ENCODE measurements at regions not wholly inside any gene's neighbourhood (a gene's known extent, or its start where the extent isn't known, plus 50 kb on each side); places are given as distances from the start of the nearest gene placed in this dataset.
"Not testable (repeated sequence)": the region's sequence is repeated elsewhere in the genome, so short reads cannot be mapped to it uniquely, and the experiment has no call there.

DNA sequence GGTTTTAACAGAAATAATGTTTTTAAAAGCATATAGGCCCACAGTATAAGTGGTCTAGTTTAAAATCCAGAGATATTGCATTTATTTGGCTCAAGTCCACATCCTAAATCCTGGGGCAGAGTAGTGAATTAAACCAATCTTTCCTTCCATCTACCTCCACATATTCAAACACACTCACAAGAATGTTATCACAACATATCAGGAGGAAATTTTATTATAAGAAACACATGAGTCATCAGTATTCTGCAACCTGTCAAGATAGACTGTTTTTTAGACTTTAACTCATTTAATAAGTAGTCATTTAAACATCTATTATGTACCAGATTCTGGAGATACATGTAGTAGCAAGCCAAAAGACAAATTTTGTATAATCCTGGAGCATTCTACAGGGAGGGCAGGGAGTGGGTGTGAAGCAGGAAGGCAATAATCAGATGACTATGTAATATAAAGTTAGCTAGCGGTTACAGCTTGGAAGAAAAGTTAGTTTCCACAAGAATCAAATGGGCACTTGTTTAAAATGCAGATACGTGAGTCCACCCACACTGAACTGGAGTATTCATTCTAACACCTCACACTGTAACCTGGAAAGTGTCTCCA is 187.3 kb upstream of the PIK3R1 start:
- no peak for DNase-seq (ENCODE audit: low read depth in 4 of 4, low spot score in 2 of 4)

GRCh38 chr5:68027519-68027918 is 188.0 kb upstream of the PIK3R1 start:
- peak in 2 of 4 donors; percentile 10 to 26 for DNase-seq (ENCODE audit: low read depth in 4 of 4, low spot score in 2 of 4)

- DNase-seq (ENCODE audit: low read depth in 4 of 4, low spot score in 2 of 4), result no peak
These were observed 189.3 kb upstream of the PIK3R1 start for GRCh38 chr5:68026092-68026885.

DNA sequence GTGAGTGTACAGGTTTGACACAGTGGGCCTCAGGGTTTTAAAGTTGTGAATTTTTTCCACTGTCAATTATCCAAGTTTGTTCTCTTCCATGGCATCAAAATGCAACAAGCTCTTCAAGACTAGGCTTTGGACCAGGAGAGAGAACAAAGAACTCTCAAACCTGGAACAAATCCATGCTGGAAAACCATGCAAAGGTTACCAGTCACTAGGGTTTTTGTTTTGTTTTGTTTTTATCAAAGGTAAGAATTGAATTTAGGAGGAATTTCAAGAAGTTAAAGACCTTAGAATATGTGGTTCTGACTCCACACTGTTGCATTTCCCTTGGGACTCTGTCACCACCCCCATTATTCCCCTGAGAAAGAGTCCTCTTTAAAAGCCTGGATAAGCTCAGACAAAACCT is 191.1 kb upstream of the PIK3R1 start:
- DNase-seq (ENCODE audit: low read depth in 4 of 4, low spot score in 2 of 4), result no peak

- no peak for DNase-seq (ENCODE audit: low read depth in 4 of 4, low spot score in 2 of 4)
These were observed 193.6 kb upstream of the PIK3R1 start for GRCh38 chr5:68021916-68022315.

DNA sequence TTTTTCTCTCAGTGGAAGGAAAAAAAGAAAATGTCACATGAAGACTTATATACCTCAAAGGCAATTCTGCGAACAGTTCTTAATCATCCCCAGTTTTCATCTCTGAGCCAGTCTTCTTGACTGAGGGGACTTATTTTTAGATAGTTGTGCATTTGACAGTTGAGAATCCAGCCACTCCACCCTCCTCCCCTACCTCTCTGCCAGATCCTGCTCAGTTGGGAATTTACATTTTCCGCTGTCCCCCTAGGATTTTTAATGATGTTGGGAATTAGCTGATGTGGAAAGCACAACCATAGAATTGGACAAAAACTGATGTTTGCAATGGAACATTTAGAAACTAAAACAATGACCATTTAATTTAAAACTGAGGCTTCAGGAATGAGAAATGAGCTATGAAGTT is 194.3 kb upstream of the PIK3R1 start:
- DNase-seq (ENCODE audit: low read depth in 4 of 4, low spot score in 2 of 4), result no peak

- DNase-seq (ENCODE audit: low read depth in 4 of 4, low spot score in 2 of 4), result not testable (repeated sequence)
These were observed 195.0 kb upstream of the PIK3R1 start for GRCh38 chr5:68020461-68020969.

DNA sequence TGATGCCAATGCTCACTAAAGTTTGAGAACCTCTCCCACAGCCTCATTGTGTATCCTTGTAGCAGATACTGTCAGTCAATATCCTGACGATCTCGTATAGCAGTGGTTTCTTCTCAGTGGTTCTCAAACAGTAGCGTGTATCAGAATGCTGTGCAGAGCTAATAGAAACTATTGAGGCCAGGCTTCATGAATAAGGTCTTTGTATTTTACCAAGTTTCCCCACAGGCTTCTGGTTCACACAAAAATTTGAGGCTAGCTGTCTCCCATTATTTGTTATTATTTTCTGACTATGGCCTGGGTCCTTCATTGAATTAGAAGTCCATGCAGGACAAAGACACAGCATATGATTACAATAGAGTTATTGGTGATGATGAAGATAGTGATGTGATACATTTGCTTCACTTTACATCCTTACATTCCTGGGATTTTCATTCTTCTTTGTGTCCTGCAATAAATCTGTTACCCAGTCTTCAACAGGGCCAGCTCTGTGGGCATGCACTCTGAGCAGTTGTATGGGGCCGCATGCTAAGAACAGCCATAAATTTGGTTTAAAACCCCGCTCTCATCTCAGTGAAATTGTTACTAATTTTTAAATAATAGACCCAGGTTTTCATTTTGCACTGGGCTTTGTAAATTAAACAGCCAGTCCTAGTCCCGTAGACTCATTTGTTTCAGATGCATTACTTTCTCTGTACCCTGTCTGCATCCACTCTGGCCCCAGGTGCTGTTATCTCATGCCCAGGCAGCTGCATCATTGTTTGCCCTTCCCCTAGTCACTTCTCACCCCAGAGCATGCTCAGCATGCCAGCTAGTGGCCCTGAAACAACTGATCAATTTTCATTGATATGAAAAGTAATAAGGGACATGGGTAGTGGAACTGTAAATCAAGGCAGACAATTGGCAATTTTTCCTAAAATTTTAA is 199.9 kb upstream of the PIK3R1 start:
- DNase-seq (ENCODE audit: low read depth in 4 of 4, low spot score in 2 of 4), result no peak

DNA sequence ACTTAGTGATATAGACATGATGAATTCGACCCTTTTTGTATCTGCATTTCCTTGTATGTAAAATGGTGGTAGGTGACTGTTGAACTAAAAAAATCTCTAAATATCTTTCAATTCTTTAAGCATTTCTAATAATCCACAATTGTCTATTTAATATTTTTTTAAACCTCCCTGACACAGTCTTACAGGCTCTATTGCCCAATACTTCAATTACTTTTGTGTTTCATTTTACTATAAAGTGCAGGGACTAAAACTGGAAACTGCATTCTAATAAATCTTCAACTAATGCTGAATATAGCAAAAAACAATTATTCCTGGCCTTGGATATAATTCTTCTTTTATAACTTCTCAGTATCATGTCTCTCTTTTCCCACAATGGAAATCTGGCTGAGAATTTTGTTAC is 202.7 kb upstream of the PIK3R1 start:
- no peak for DNase-seq (ENCODE audit: low read depth in 4 of 4, low spot score in 2 of 4)

- DNase-seq (ENCODE audit: low read depth in 4 of 4, low spot score in 2 of 4), result no peak
These were observed 203.1 kb upstream of the PIK3R1 start for GRCh38 chr5:68012429-68012828.

- DNase-seq (ENCODE audit: low read depth in 4 of 4, low spot score in 2 of 4), result no peak
These were observed 203.8 kb upstream of the PIK3R1 start for GRCh38 chr5:68011801-68012200.

DNA sequence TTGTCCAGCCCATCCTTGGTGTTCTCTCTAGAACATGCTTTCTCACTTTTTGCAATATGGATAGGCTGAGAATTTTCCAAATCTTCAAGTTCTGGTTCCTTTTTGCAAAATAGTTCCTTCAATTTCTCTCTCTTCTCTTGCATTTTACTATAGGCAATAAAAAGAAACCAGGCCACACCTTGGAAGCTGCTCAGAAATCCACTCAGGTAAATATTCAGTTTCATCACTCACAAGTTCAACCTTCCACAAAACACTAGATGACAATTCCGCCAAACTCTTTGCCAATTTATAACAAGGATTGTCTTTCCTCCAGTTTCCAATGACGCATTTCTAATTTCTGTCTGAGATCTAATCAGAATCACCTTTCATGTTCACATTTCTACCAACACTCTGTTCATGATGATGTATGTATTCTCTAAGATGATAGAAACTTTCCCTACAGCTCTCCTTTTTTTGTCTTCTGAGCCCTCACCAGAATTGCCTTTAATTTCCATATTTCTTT is 204.2 kb upstream of the PIK3R1 start:
- DNase-seq (ENCODE audit: low read depth in 4 of 4, low spot score in 2 of 4), result no peak

GRCh38 chr5:68010740-68011139 is 204.8 kb upstream of the PIK3R1 start:
- DNase-seq (ENCODE audit: low read depth in 4 of 4, low spot score in 2 of 4), result no peak

DNA sequence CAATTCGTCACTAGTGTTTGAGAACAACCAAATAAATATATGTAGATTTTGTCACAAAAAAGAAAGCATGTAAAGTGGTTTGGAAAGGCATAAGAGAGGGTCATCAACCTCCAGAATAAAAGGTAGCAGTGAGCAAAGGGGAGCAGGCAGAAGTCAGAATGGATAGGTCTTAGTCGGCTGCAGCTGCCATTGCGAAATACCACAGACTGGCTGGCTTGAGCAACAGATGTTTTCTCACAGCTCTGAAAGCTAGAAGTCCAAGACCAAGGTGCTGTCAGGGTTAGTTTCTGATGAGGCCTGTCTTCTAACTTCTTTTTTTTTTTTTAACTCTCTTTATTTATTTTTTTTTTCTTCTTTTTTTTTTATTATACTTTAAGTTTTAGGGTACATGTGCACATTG is 208.1 kb upstream of the PIK3R1 start:
- DNase-seq (ENCODE audit: low read depth in 4 of 4, low spot score in 2 of 4), result no peak

DNA sequence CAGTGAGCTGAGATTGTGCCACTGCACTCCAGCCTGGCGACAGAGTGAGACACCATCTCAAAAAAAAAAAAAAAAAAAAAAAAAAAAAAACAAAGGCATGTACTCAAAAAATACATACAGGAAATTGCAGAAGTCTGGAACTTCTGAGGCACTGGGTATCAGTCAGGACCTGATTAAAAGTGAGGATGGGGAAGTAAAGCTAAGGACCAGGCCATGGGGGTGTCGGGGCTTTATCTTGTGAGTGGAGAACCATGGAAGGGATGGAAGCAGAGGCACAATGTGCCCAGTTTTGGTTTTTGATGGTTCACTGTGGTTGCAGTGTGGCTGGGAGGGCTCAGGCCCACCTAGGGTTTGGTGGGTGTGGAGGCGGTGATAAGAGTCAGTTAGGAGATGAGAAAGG is 212.7 kb upstream of the PIK3R1 start:
- no peak for DNase-seq (ENCODE audit: low read depth in 4 of 4, low spot score in 2 of 4)

DNA sequence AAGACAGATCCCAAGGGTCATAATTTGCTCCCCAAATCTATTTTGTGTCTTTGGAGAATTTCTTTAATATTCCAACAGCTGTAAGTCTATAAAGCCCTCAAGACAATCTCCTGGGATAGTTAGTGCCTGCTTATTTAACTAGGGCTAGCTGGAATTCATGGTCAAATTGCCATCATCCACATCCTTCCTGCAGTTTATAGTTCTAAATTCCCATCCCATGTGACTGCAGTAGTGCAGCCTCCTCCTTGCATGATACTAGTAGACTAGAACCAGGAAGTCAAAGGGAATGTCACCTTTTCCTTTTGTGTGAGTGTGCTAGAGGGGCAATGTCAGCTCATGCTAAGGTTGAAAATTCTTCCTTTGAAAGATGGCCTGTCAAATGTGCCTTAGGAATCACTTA is 214.8 kb upstream of the PIK3R1 start:
- no peak for DNase-seq (ENCODE audit: low read depth in 4 of 4, low spot score in 2 of 4)

DNA sequence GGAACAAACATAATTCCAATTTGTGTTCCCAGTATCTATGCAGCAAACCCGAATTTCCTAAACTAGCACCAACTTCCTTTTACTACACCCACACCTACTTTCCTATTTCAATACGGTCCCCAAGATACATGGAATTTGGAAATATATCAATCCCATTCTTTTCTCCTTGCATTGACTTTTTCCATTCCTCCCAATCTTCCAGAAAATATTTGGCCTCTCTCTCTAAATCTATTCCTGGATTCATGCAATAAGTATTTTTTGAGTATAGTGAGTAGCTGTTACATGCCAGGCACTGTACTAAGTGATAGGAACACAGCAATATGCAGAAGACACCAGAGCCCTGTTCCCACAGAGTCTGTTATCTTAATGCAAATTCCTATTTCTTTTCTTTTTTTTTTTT is 216.2 kb upstream of the PIK3R1 start:
- no peak for DNase-seq (ENCODE audit: low read depth in 4 of 4, low spot score in 2 of 4)

GRCh38 chr5:67998709-67999261 is 216.8 kb upstream of the PIK3R1 start:
- DNase-seq (ENCODE audit: low read depth in 4 of 4, low spot score in 2 of 4), result no peak

DNA sequence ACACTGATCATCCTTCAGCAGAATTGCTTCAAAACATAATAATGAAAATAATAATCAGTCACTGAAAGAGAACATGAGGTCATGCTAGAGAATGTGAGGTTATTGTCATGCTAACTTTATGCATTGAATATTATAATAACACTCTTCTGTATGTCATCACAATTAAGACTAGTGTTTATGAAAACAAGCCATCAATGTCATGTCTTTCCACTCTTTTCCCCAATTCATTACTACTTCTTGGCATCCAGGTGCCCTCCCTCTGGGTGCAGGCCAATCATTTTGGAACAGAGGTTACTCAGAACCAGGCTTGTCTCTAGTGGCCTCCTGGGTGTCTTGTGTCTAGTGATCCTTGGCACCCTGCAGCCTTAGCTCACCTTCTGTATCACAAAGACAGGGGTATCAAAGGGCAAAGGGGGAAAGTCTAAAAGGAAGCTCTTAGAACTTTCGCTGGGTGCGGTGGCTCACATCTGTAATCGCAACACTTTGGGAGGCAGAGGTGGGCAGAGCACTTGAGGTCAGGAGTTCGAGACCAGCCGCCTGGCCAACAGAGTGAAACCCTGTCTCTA is 217.6 kb upstream of the PIK3R1 start:
- DNase-seq (ENCODE audit: low read depth in 4 of 4, low spot score in 2 of 4), result no peak

DNA sequence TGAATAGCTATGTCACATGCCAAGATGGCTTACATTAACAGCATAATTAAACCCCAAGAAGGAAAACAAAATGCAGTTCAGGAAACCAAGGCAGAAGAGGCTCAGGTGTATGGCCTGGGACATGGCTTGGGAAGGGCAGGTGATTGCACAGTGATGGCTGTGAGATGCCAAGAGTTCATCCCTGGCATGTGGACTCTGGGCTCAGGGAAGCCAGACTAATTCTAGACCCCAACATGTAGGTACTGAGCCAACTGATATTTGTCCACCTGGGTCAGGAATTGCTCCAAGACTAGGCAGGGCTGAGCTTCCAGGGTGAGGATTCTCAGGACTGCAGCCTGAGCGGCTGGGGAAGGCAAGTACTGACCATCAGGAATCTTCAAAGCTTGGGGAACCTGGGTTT is 218.4 kb upstream of the PIK3R1 start:
- DNase-seq (ENCODE audit: low read depth in 4 of 4, low spot score in 2 of 4), result no peak
